GM21723 (cell line): ENCODE measurements at regions not wholly inside any gene's neighbourhood (a gene's known extent, or its start where the extent isn't known, plus 50 kb on each side); places are given as distances from the start of the nearest gene placed in this dataset.

Source experiments
- ATAC-seq: cut with Tn5 transposase; IDR thresholded peaks from one replicate; pipeline ENCODE4 v1.9.1; 2021; ENCODE audit warnings: mild to moderate bottlenecking, moderate library complexity; ENCODE audit not compliant: unreplicated experiment

- no peak for ATAC-seq
Measured at GRCh38 chr5:159385536-159385935, 55.2 kb upstream of the IL12B start.

DNA sequence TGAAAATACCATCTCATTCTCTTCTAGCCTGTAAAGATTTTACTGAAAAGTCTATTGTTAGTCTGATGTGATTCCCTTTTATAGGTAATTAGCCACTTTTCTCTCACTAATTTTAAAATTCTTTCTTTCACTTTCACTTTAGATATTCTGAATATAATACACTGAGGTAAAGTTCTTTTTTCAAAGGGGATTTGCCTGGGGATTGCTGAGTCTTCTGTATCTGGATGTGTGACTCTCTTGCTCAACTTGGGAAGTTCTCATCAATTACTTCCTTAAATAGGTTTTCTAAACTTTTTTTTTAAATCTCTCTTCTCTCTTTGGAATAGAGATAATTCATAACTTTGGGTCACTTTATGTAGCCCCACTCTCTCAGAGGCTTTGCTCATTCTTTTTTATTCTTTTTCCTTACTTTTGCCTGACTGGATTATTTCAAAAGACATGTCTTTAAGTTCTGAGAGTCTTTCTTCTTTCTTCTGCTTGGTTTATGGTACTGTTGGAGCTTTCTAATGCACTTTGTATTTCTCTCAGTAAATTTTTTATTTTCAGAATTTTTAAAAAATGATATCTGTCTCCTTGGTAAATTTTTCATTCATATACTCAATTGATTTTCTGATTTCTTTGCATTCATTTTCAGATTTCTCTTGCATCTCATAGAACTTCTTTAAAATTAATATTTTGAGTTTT, 55.9 kb upstream of the IL12B start:
- ATAC-seq, result no peak

GRCh38 chr5:159392871-159393270, 62.6 kb upstream of the IL12B start:
- ATAC-seq, result no peak

DNA sequence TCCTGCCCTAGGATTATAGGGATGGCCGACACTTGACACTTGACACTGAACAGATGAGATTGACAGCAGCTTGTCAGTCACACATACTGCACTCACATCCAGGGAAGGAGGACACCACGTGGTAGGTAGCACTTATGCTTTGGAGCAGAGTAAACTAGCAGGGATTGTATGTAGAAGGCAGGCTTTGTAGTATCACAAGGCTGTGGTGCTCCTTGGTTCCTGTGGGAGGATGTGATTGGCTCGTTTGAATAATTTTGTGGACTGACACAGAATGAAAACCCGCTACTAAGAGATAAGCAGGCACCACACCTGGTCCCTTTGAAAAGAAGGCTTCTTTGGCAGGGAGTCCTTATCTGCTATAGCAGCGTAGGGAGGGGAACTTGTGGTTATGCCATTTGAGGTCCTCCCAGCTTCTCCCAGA, 63.6 kb upstream of the IL12B start:
- no peak for ATAC-seq

DNA sequence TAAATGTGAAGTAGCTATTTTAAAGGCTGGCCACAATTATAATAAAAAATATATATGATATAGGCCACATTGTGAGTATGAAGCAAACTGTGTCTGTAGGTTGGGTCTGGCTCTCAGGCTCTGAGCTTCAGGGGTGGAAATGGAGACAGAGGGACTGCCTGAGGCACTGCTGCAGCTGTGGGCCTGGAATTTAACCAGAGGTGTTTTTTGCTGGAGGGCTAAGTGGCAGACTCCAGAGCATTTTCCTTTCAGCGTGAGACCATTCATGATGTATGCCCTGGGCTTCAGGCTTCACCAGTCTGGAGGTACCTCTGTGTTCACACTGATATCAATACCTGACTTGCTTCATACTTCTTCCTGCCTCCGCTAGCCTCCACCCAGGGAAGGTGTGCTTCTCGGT, 64.9 kb upstream of the IL12B start:
- ATAC-seq, result no peak

DNA sequence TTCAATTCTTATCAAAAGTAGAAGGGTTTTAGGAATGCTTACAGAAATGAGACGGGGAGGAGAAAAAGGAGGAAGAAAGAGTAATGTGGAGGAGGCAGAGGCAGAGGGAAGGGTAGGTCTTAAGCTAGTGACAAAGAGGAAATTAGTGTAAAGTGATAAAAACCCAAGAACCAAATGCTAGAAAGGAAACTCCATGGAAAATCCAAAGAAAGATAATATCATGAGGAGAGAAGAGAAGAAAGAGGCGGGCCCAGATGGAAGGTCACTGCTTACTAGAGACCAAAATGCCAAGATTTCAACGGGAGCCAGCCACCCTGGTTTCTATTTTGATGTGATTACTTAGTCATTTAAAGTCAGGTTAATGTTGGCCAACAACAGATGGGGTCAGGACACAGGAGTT, 68.6 kb upstream of the IL12B start:
- no peak for ATAC-seq

DNA sequence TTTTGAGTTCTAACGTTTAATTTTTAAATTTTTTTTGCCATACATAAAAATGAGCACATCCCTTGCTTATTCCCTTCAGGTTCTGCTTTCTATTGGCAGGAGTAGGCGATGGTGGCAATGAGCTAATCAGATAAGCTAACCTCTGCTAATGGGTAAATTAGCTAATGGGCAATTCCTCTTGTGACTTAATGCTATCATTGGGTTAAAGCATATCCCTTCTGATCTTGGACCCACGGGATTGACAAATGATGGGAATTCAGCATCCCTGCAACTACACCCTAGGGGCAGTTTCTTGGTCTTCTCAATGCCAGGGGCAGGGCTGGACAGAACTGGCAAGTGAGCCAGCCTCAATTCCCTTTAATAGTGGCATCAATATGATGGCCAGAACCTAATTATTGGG, 70.2 kb upstream of the IL12B start:
- no peak for ATAC-seq

DNA sequence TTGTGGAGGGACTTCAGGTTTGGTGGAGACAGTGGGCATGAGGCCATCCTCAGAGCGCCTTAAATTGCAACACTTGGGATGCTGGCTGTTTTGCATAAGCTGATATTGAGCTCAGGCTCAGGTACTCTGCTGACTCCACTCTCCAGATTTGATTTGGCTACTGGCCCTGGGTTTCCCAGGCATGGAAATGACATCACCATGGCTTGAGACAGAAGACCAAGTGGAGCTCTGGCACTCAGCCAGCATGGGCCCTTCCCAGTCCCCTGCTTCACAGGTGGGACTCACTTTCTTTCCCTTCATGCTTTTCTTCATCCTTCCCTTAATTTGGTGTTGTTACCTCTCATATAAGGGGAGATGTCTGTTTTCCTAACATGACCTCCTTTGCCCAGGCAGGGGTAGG, 72.0 kb upstream of the IL12B start:
- ATAC-seq, result no peak

- no peak for ATAC-seq
Measured at GRCh38 chr5:159402856-159403255, 72.6 kb upstream of the IL12B start.

DNA sequence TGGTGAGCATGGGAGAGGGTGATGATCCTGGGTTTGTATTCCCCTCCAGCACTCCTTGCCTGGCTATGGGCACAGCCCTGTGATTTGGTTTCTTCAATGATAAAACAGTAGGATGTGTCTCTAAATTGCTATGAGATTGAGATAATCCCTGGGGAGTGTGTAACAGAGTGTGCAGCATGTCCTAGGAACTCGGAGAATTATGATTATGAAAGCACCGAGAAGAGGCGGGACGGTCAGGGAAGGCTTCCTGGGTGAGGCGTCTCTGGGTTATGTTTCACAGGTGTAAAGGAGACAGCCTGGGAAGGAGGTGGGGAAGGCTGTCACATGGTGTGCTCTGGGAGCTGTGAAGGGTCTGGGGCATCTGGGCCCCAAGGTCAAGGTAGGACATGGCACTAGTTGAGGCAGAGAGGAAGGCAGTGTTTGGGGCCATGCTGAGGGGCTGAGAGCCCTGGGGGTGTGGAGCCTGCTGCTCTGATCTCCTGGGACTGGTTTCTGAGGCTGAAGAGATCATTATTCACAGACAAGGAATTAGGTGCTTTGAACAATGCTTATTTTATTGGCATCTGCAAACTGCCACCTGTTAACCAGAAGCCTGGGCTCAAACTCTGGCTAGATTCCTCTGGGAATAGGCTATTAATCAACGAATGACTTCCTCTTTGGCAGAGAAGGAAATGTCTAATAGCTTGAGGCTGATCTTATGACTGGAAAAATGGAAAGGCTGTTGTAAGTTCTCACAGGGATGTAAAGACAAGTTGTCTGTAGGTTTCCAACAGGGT, 73.8 kb upstream of the IL12B start:
- no peak for ATAC-seq

- peak; percentile 88 for ATAC-seq
Measured at GRCh38 chr5:159405611-159406031, 75.3 kb upstream of the IL12B start.

DNA sequence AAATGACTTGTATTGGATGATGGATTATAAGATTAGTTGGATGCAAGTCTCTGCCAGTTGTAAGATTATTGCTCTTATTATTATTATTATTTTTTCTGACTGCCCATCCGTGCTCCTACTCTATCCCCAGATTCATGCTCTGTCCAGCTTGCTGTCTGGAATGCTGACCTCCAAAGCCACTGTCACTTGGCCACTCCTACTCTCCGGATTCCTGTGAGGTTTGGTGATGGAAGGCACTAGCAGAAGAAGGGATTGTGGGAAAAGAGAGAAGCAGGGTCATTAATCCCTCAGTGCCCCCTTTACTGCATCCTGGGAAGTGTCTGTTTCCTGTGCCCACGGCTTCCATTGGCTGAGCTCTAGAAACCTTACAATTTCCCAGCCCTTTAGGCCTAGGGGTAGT, 76.3 kb upstream of the IL12B start:
- no peak for ATAC-seq

- ATAC-seq, result peak; percentile 47
Measured at GRCh38 chr5:159409801-159410200, 79.5 kb upstream of the IL12B start.

DNA sequence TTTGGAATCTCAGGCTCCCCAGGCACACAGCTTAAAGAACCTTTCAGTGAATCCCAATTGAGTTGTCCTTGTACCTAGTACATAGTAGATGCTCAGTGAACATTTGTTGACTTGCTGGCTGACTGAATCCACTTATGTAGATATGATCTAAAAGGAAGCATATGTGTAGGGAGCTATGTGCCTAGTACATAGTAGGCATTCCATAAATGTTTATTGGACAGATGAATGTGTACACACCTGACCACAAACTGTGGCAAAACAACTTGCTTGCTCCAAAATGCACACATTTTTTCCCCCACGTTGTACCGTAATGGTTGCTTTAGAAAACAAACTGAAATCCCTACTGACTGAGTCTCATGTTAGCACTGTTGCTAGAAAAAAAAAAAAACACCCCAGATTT, 80.2 kb upstream of the IL12B start:
- no peak for ATAC-seq

GRCh38 chr5:159411115-159411514, 80.8 kb upstream of the IL12B start:
- ATAC-seq, result no peak

DNA sequence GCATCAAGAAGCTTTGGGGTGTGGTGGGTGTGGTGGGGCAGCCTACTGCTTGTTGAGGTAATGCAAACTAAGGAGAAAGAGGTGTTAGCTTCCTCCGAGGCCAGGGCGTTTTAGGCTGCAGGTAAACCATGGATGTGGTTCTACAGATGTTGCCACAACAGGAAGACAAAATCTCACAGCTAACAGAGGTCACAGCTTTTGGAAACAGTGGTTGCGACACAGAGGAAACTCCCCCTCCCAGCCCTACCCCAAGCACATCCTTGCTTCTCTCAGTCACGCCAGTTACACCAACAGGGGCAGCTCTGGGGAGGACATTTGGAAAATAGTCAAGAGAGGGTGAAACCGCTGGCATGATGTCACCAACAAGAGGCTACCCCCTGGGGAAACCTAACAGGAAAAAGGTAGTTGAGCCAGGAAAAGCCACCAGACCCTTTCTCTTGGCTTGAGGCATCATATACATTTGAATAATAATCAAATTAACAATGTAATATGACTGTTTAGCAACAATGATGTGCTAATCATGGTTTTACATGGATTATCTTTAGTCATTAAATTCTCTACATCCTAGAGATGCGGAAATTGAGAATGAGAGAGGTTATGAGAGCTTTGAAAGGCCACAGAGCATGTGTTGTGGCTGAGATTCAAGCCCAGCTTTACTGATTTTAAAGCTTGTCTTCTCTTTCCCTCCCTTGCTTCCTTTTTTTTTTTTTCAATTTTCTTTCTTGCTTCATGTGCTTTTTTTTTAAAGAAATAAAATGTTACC, 82.2 kb upstream of the IL12B start:
- peak; percentile 58 for ATAC-seq

DNA sequence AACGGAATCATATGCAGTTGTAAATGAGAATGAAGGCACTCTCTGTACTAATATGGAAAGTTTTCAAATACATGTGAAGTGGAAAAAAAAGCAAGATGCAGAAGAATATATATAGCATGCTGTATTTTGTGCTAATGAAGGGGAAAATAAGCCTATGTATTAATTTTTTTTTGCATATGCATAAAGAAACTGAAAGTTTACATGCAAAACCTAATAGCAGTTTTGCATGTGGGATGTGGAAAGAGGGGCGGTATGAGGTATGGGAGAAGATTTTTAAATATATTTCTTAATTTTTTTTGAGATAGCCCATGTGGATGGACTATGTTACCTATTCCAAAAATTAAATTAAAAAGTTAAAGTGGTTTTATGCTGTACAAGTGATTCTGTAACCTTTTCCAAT, 83.7 kb upstream of the IL12B start:
- ATAC-seq, result peak; percentile 15

DNA sequence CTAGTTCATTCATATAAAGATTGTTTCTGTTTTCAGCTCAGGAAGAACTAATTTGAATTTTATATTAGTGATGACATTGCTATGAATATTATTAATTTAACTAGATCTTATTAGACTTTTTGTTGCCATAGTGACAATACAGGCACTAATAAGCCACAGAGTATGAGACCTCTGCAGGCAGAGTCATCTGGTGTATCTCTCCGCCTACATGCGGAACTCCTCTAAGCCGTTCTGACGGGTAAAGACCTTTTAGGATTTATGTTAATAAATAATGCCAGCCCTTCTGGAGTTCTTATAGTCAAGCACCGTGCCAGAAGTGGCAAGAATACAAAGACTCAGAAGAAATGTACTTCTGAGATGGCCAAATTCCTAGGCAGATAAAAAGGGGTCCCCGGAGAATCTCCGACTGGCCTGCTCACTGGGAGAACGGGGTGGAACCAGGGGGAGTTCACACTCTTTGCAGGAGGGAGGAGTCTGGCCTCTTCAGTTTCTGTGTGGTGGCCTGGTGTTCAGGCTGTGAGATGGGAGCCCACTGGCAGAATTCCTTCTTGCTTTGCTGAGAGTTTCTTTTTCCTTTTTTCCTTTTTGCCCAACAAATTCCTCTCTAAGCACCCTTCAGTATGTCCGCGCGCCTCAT, 85.1 kb upstream of the IL12B start:
- no peak for ATAC-seq

GRCh38 chr5:159416438-159416837, 86.2 kb upstream of the IL12B start:
- no peak for ATAC-seq

GRCh38 chr5:159417170-159417569, 86.9 kb upstream of the IL12B start:
- no peak for ATAC-seq

- ATAC-seq, result no peak
Measured at GRCh38 chr5:159419576-159419975, 89.3 kb upstream of the IL12B start.
